ENCODE measurements at regions not wholly inside any gene's neighbourhood (a gene's known extent, or its start where the extent isn't known, plus 50 kb on each side); places are given as distances from the start of the nearest gene placed in this dataset.

DNA sequence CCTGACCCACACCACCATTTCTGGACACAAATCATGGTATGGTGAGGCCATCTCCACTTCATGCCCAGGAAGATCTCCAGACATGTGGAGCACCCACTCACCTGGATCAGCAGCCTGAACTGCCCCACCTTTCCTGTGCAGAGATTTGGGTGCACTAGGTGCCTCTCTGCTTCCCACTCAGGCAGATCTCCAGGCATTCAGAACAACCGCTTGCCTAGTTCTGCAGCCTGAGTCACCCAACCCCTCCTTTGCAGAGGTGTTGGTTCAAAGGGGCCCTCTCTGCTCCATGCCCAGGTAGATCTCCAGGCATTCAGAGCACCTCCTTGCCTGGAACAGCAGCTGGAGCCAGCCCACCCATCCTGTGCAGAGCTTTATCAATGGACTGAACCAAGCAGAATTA lies 620.8 kb downstream of the LRRIQ3 start:
- no peaks in the 10 kb centered on the region for H3K9me3 ChIP-seq (ENCODE audit: control insufficient read depth, low read length, poor library complexity, severe bottlenecking)
- H3K27me3 Mint-ChIP-seq: no peaks in the 10 kb centered on the region
- no peaks in the 10 kb centered on the region for H3K4me1 Mint-ChIP-seq
- no peak for ATAC-seq
- no peak for DNase-seq
- no peaks in the 10 kb centered on the region for H3K36me3 Mint-ChIP-seq (ENCODE audit: low read depth)
- H3K27ac Mint-ChIP-seq: no peak overlapping the region
- H3K4me3 Mint-ChIP-seq: no peak overlapping the region

DNA sequence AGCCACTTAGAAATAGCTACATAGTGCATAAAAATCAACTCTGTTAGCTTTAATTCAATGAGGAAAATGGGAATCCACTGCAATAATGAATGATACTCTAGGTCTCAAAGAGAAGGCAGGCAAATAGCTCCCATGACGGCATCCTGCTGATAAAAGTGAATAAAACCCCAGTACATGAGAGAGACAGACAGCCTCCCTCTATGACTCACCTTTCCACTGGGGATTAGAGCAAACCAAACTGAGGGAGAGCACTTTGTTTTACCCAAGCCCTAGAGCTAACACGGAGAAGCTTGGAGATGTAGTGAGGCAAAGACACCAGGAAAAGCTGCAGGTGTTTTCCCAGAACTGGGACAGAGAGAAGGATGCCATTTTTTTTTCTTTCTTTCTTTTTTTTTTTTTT lies 621.9 kb downstream of the LRRIQ3 start:
- Mint-ChIP-seq H3K27ac (no peak overlapping the region), H3K27me3 (no peaks in the 10 kb centered on the region), H3K36me3 (ENCODE audit: low read depth) (no peaks in the 10 kb centered on the region), H3K4me1 (no peaks in the 10 kb centered on the region), H3K4me3 (no peak overlapping the region)
- DNase-seq (no peak), ATAC-seq (no peak)
- no peaks in the 10 kb centered on the region for H3K9me3 ChIP-seq (ENCODE audit: control insufficient read depth, low read length, poor library complexity, severe bottlenecking)

DNA sequence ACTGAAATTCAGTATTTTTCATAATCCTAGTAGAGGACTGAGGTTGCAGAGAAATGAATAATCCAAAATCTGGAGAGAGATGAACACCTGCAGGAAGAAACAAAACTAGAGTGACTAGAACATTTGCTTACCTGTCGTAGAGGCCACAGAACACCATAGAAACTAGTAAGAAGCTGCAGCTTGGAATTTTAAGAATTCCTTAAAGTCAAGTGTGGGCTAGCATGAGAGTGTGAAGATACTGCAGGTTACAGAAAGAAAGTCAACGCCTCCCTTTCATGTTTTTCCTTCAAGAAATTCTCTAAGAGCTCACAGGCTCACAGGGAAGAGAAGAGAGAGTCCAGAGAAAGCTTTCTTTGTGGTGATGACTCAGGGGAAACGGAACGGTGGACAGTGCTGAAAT lies 633.7 kb downstream of the LRRIQ3 start:
- ATAC-seq (no peak), DNase-seq (no peak)
- H3K9me3 ChIP-seq (ENCODE audit: control insufficient read depth, low read length, poor library complexity, severe bottlenecking): no peaks in the 10 kb centered on the region
- no peak overlapping the region for H3K4me3 Mint-ChIP-seq
- H3K27me3 Mint-ChIP-seq: no peaks in the 10 kb centered on the region
- no peaks in the 10 kb centered on the region for H3K4me1 Mint-ChIP-seq
- no peak overlapping the region for H3K27ac Mint-ChIP-seq
- H3K36me3 Mint-ChIP-seq (ENCODE audit: low read depth): no peaks in the 10 kb centered on the region

DNA sequence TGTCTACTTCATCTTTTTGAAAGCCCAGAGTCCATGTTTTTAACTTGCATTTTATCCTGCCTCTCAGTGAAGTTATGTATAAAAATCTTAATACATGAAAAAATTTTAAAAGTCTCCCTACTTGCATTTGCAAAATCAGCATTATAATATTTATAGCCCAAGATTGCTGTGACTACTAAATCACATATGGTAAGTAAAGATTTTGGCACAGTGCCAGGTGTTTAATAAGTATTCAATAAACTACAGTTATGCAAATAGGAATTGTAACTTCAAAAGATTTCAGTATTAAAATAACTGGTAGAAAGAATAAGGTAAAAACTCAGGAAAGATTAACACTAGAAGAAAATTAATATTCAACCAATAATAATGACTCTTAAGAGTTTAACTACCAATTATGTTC lies 641.7 kb downstream of the LRRIQ3 start:
- no peaks in the 10 kb centered on the region for H3K9me3 ChIP-seq (ENCODE audit: control insufficient read depth, low read length, poor library complexity, severe bottlenecking)
- Mint-ChIP-seq H3K4me3 (no peak overlapping the region), H3K36me3 (ENCODE audit: low read depth) (no peaks in the 10 kb centered on the region), H3K4me1 (no peaks in the 10 kb centered on the region), H3K27ac (no peak overlapping the region), H3K27me3 (no peaks in the 10 kb centered on the region)
- ATAC-seq (no peak), DNase-seq (no peak)

DNA sequence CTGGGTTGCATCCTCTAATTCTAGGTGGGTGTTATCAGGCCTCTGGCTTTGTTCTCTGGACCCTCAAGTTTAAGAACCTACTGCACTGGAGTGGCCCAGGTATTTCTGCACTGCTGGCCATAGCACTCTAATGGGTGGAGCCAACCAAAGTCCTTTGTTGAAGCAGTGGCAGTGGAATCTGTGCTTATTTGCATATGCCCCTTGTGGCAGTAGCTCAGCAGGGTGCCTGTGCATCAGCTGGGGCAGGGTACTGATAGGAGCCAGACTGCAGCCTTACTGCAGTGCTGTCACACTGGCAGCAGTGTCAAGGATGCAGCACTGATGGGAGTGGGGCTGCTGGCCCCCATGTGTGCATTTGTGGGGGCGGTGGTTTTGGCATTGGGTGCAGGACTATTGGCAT lies 660.6 kb downstream of the LRRIQ3 start:
- Mint-ChIP-seq H3K36me3 (ENCODE audit: low read depth) (no peaks in the 10 kb centered on the region), H3K27me3 (no peaks in the 10 kb centered on the region), H3K4me3 (no peak overlapping the region), H3K4me1 (no peaks in the 10 kb centered on the region), H3K27ac (no peak overlapping the region)
- ATAC-seq (no peak), DNase-seq (no peak)
- H3K9me3 ChIP-seq (ENCODE audit: control insufficient read depth, low read length, poor library complexity, severe bottlenecking): peaks cover 2% of the 10 kb centered on the region

DNA sequence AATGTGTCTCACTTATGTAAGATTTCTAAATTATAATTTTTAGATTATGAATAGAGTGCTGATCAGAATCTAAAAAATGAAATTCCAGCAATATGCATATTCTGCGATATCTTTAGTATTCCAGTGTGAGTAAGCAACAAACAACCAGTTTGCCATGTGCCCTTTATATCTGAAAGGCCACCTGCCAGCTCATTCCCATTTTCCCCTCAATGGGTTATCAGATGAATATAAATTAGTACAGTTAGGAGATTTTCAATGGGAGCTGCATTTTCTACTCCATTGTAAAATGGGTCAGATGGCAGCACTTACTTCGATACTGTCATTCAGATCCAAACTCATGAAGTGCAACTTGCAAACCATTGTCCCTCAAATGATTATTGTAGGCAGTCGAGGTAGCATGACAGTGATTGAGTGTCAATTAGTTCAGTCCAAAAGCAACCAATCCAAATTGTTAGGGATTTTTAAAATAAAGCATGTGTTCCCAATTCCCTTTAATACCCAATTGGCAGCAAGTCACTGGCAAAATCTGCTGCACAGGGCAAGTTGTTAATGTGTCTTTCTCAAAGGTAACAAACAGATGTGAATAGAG lies 680.3 kb downstream of the LRRIQ3 start:
- Mint-ChIP-seq H3K36me3 (ENCODE audit: low read depth) (no peaks in the 10 kb centered on the region), H3K27me3 (no peaks in the 10 kb centered on the region), H3K4me3 (no peak overlapping the region), H3K27ac (no peak overlapping the region), H3K4me1 (no peaks in the 10 kb centered on the region)
- DNase-seq (no peak), ATAC-seq (no peak)
- no peaks in the 10 kb centered on the region for H3K9me3 ChIP-seq (ENCODE audit: control insufficient read depth, low read length, poor library complexity, severe bottlenecking)

DNA sequence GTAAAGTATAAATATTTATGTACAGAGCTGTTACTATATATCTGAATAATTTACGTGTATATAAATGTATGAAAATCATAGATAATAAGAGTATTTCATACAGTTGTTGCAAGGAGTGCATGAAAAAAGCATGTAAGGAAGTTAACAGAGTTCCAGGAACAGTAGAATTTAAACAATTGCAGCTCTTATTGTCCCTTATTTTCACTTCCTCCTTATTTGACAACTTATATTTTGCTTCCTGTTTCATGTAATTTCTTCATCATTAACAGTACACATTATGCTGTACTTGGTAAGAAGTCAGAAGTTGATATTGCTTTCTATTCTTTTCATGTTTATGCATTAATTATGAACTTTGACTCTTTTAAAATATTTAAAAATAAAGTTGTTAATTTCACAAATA lies 681.5 kb downstream of the LRRIQ3 start:
- H3K9me3 ChIP-seq (ENCODE audit: control insufficient read depth, low read length, poor library complexity, severe bottlenecking): no peaks in the 10 kb centered on the region
- Mint-ChIP-seq H3K36me3 (ENCODE audit: low read depth) (no peaks in the 10 kb centered on the region), H3K4me1 (no peaks in the 10 kb centered on the region), H3K27me3 (no peaks in the 10 kb centered on the region), H3K27ac (no peak overlapping the region), H3K4me3 (no peak overlapping the region)
- no peak for DNase-seq
- no peak for ATAC-seq

DNA sequence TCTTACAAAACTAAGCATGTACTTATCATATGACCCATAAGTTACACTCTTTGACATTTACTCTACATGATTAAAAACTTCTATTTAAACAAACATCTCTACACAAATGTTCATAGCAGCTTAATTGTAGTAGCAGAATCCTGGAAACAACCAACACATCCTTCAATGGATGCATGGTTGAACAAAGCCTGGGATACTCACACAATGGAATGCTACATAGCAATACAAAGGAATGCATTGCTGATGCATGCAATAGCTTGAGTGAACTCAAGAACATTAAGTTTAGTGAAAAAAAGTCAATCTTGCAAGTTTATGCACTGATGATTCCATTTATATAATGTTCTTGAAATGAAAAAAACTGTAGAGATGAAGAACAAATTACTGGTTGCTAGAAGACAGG lies 686.9 kb downstream of the LRRIQ3 start:
- H3K27me3 Mint-ChIP-seq: no peaks in the 10 kb centered on the region
- no peak for DNase-seq
- no peak overlapping the region for H3K27ac Mint-ChIP-seq
- ATAC-seq: no peak
- H3K9me3 ChIP-seq (ENCODE audit: control insufficient read depth, low read length, poor library complexity, severe bottlenecking): no peaks in the 10 kb centered on the region
- H3K4me3 Mint-ChIP-seq: no peak overlapping the region
- no peaks in the 10 kb centered on the region for H3K36me3 Mint-ChIP-seq (ENCODE audit: low read depth)
- H3K4me1 Mint-ChIP-seq: no peaks in the 10 kb centered on the region

DNA sequence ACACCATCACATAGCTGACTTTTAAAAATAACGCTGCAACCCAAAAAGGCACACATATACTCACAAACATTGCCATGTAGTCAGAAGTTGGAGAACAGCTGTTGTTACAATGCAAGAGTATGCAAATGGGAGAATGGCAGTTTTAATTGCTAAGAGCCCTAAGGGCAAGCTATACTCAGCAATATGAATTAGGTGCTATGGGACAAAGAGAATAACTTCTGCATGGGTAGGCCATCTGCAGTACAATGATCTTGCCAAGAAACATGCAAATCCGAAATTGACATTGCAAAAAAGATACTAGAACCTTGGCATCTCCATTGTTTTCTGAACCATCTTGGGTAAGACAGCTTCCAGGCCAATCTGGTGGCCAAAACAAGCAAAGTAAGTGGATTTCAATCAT lies 697.8 kb downstream of the LRRIQ3 start:
- no peaks in the 10 kb centered on the region for H3K9me3 ChIP-seq (ENCODE audit: control insufficient read depth, low read length, poor library complexity, severe bottlenecking)
- no peaks in the 10 kb centered on the region for H3K36me3 Mint-ChIP-seq (ENCODE audit: low read depth)
- ATAC-seq (no peak), DNase-seq (no peak)
- H3K4me3 Mint-ChIP-seq: no peak overlapping the region
- no peaks in the 10 kb centered on the region for H3K4me1 Mint-ChIP-seq
- H3K27ac Mint-ChIP-seq: no peak overlapping the region
- H3K27me3 Mint-ChIP-seq: no peaks in the 10 kb centered on the region

DNA sequence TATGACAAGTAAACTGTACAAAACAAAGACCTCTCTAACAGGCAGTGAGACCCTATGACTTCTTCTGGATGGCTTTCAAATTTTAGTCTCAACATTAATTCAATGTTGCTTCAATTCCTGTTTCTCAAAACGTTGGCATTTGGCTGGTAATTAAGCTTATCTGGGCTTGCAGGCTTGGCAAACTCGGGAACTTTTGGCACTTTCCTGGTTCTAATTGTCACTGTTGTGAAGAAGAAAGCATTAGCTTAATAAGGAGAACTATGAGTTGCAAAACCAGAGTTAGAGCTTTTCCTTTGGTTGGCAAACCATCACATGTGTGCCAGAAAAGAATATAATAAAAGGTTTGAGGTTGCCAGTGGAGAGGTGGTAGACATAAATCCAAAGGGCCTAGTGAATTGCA lies 698.3 kb downstream of the LRRIQ3 start:
- Mint-ChIP-seq H3K4me3 (no peak overlapping the region), H3K27ac (no peak overlapping the region), H3K4me1 (no peaks in the 10 kb centered on the region), H3K36me3 (ENCODE audit: low read depth) (no peaks in the 10 kb centered on the region), H3K27me3 (no peaks in the 10 kb centered on the region)
- DNase-seq (no peak), ATAC-seq (no peak)
- no peaks in the 10 kb centered on the region for H3K9me3 ChIP-seq (ENCODE audit: control insufficient read depth, low read length, poor library complexity, severe bottlenecking)

DNA sequence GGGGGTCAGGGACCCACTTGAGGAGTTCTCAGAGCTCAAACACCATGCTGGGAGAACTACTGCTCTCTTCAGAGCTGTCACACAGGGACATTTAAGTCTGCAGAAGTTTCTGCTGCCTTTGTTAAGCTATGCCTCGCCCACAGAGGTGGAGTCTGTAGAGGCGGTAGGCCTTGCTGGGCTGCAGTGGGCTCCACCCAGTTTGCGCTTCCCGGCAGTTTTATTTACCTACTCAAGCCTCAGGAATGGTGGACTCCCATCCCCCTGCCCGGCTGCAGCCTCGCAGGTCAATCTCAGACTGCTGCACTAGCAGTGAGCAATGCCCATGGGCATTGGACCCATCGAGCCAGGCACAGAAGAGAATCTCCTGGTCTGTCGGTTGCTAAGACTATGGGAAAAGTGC lies 706.4 kb downstream of the LRRIQ3 start:
- Mint-ChIP-seq H3K27me3 (no peaks in the 10 kb centered on the region), H3K4me1 (no peaks in the 10 kb centered on the region), H3K36me3 (ENCODE audit: low read depth) (no peaks in the 10 kb centered on the region), H3K4me3 (no peak overlapping the region), H3K27ac (no peak overlapping the region)
- no peak for ATAC-seq
- no peaks in the 10 kb centered on the region for H3K9me3 ChIP-seq (ENCODE audit: control insufficient read depth, low read length, poor library complexity, severe bottlenecking)
- no peak for DNase-seq

DNA sequence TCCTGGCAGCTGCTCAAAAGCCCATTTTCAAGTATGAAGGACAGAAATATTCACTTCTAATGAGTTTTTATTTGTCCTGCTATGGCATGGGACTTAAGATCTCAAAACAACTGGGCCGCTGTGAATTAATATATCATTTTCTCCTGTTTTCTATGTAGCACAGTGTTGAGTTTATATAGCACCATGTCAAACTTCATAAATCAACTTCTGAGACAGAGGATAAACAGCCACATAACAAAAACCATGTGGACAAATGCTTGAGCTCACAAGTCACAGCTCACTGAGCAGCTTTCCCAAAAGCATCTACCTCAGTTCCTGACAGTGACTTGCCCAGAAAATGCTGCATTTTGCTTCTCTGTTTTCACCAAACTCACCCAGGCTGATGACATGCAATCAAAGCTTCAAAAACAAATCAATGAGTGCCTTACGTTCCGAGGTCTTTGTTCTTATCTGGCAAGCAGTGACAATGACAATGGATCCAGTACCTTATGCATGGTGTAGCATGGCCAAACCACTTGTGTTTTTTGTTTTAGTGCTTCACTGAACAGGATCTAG lies 722.6 kb downstream of the LRRIQ3 start:
- H3K9me3 ChIP-seq (ENCODE audit: control insufficient read depth, low read length, poor library complexity, severe bottlenecking): no peaks in the 10 kb centered on the region
- DNase-seq (no peak), ATAC-seq (no peak)
- Mint-ChIP-seq H3K27me3 (no peaks in the 10 kb centered on the region), H3K4me1 (no peaks in the 10 kb centered on the region), H3K27ac (no peak overlapping the region), H3K36me3 (ENCODE audit: low read depth) (no peaks in the 10 kb centered on the region), H3K4me3 (no peak overlapping the region)

DNA sequence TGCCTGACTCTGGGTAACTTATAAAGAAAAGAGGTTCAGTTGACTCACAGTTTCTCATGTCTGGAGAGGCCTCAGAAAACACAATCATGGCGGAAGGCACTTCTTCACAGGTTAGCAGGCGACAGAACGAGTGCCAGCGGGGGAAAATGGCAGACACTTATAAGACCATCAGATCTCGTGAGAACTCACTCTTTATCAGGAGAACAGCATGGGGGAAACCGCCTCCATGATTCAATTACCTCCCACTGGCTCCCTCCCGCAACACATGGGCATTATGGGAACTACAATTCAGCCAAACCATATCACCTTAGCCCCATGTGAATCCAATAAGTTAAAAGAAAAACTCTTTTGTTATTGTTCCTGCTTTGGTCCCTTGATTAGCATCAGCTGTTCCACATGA lies 725.2 kb downstream of the LRRIQ3 start:
- Mint-ChIP-seq H3K4me1 (no peaks in the 10 kb centered on the region), H3K27ac (no peak overlapping the region), H3K27me3 (no peaks in the 10 kb centered on the region), H3K36me3 (ENCODE audit: low read depth) (no peaks in the 10 kb centered on the region), H3K4me3 (no peak overlapping the region)
- ATAC-seq (no peak), DNase-seq (no peak)
- no peaks in the 10 kb centered on the region for H3K9me3 ChIP-seq (ENCODE audit: control insufficient read depth, low read length, poor library complexity, severe bottlenecking)

DNA sequence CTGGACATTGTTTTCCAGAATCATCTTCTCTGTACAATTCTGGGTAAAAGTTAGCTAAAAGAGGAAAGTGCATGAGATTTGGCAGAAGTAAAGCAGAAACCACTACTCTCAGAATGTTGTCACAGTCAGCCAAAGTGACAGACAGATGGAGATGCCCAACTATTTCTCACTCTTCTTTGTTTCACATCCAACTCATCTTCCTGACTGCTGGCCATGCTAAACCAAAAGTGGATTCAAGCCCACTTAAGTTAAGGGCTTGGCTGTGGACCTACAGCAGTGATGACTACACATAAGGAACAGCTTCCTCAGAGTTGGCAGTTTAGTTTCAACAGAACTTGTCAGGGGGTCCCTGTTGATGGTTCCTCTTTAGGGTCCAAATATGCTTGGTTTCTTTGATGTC lies 730.2 kb downstream of the LRRIQ3 start:
- no peak for ATAC-seq
- H3K4me1 Mint-ChIP-seq: no peaks in the 10 kb centered on the region

More for the DNA sequence above, 730.2 kb downstream of the LRRIQ3 start:
- Mint-ChIP-seq H3K27ac (no peak overlapping the region), H3K27me3 (no peaks in the 10 kb centered on the region), H3K4me3 (no peak overlapping the region), H3K36me3 (ENCODE audit: low read depth) (no peaks in the 10 kb centered on the region)
- DNase-seq: no peak
- no peaks in the 10 kb centered on the region for H3K9me3 ChIP-seq (ENCODE audit: control insufficient read depth, low read length, poor library complexity, severe bottlenecking)

Measured in T-helper 17 cell (primary cell).